ENCODE measurements at regions not wholly inside any gene's neighbourhood (a gene's known extent, or its start where the extent isn't known, plus 50 kb on each side); places are given as distances from the start of the nearest gene placed in this dataset.
"Not testable (repeated sequence)": the region's sequence is repeated elsewhere in the genome, so short reads cannot be mapped to it uniquely, and the experiment has no call there.

DNA sequence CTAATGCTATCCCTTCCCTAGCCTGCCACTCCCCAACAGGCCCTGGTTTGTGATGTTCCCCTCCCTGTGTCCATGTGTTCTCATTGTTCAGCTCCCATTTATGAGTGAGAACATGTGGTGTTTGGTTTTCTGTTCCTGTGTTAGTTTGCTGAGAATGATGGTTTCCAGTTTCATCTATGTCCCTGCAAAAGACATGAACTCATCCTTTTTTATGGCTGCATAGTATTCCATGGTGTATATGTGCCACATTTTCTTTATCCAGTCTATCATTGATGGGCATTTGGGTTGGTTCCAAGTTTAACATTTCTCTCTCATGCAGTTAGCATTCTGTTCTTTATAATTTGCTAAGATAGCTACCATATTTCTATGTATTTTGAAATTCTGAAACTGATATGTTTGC lies 287.0 kb downstream of the KIF20B start:
- not testable (repeated sequence) for H3K9me3 ChIP-seq (ENCODE audit: control insufficient read depth, low read length); H3K36me3 ChIP-seq (ENCODE audit: control insufficient read depth, insufficient read depth, low read length); DNase-seq; H3K27ac ChIP-seq (ENCODE audit: insufficient read depth, low read length, poor library complexity, severe bottlenecking); H3K4me3 ChIP-seq (ENCODE audit: insufficient read depth, low read depth, low read length, poor library complexity, severe bottlenecking); H3K27me3 ChIP-seq (replicated peaks; ENCODE audit: control insufficient read depth, insufficient read depth, low read length, poor library complexity, severe bottlenecking); H3K4me1 ChIP-seq (ENCODE audit: control insufficient read depth, insufficient read depth, low read length, poor library complexity, severe bottlenecking)

DNA sequence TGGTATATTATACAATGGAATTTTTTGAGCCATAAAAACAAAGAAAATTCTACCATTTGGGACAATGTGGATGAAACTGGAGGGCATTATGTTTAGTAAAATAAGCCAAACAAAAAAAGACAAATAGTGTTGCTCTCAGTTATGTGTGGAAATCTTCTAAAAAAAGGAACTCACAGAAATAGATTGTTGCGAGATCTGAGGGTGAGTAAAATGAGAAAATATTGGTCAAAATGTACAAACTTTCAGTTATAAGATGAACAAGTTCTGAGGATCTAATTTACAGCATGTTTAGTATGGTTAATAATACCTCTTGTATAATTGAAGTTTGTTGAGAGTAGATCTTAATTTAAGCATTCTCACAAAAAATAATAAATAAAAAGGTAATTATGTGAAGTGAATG lies 291.2 kb downstream of the KIF20B start:
- no peak for DNase-seq
- Histone ChIP-seq H3K4me1 (ENCODE audit: control insufficient read depth, insufficient read depth, low read length, poor library complexity, severe bottlenecking) (no peaks in the 10 kb centered on the region), H3K4me3 (ENCODE audit: insufficient read depth, low read depth, low read length, poor library complexity, severe bottlenecking) (no peak overlapping the region), H3K9me3 (ENCODE audit: control insufficient read depth, low read length) (no peaks in the 10 kb centered on the region), H3K36me3 (ENCODE audit: control insufficient read depth, insufficient read depth, low read length) (no peaks in the 10 kb centered on the region), H3K27ac (ENCODE audit: insufficient read depth, low read length, poor library complexity, severe bottlenecking) (no peak overlapping the region), H3K27me3 (replicated peaks; ENCODE audit: control insufficient read depth, insufficient read depth, low read length, poor library complexity, severe bottlenecking) (no peaks in the 10 kb centered on the region)

GRCh38 chr10:90007226-90007625 lies 305.8 kb downstream of the KIF20B start:
- Histone ChIP-seq H3K4me1 (ENCODE audit: control insufficient read depth, insufficient read depth, low read length, poor library complexity, severe bottlenecking) (no peaks in the 10 kb centered on the region), H3K27ac (ENCODE audit: insufficient read depth, low read length, poor library complexity, severe bottlenecking) (no peak overlapping the region), H3K27me3 (replicated peaks; ENCODE audit: control insufficient read depth, insufficient read depth, low read length, poor library complexity, severe bottlenecking) (no peaks in the 10 kb centered on the region), H3K36me3 (ENCODE audit: control insufficient read depth, insufficient read depth, low read length) (no peaks in the 10 kb centered on the region), H3K9me3 (ENCODE audit: control insufficient read depth, low read length) (no peaks in the 10 kb centered on the region), H3K4me3 (ENCODE audit: insufficient read depth, low read depth, low read length, poor library complexity, severe bottlenecking) (no peak overlapping the region)
- no peak for DNase-seq

DNA sequence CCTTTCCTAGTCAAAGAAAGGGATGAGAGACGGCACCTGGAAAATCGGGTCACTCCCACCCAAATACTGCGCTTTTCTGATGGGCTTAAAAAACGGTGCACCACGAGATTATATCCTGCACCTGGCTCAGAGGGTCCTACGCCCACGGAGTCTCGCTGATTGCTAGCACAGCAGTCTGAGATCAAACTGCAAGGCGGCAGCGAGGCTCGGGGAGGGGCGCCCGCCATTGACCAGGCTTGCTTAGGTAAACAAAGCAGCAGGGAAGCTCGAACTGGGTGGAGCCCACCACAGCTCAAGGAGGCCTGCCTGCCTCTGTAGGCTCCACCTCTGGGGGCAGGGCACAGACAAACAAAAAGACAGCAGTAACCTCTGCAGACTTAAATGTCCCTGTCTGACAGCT lies 309.9 kb downstream of the KIF20B start:
- H3K27ac ChIP-seq (ENCODE audit: insufficient read depth, low read length, poor library complexity, severe bottlenecking); H3K4me3 ChIP-seq (ENCODE audit: insufficient read depth, low read depth, low read length, poor library complexity, severe bottlenecking); H3K4me1 ChIP-seq (ENCODE audit: control insufficient read depth, insufficient read depth, low read length, poor library complexity, severe bottlenecking); DNase-seq; H3K36me3 ChIP-seq (ENCODE audit: control insufficient read depth, insufficient read depth, low read length); H3K9me3 ChIP-seq (ENCODE audit: control insufficient read depth, low read length); H3K27me3 ChIP-seq (replicated peaks; ENCODE audit: control insufficient read depth, insufficient read depth, low read length, poor library complexity, severe bottlenecking): not testable (repeated sequence)

GRCh38 chr10:90018819-90019218 lies 317.4 kb downstream of the KIF20B start:
- no peaks in the 10 kb centered on the region for H3K9me3 ChIP-seq (ENCODE audit: control insufficient read depth, low read length)
- no peak overlapping the region for H3K4me3 ChIP-seq (ENCODE audit: insufficient read depth, low read depth, low read length, poor library complexity, severe bottlenecking)
- no peaks in the 10 kb centered on the region for H3K36me3 ChIP-seq (ENCODE audit: control insufficient read depth, insufficient read depth, low read length)
- DNase-seq: no peak
- no peaks in the 10 kb centered on the region for H3K27me3 ChIP-seq (replicated peaks; ENCODE audit: control insufficient read depth, insufficient read depth, low read length, poor library complexity, severe bottlenecking)
- H3K4me1 ChIP-seq (ENCODE audit: control insufficient read depth, insufficient read depth, low read length, poor library complexity, severe bottlenecking): no peaks in the 10 kb centered on the region
- no peak overlapping the region for H3K27ac ChIP-seq (ENCODE audit: insufficient read depth, low read length, poor library complexity, severe bottlenecking)

- H3K27ac ChIP-seq (ENCODE audit: insufficient read depth, low read length, poor library complexity, severe bottlenecking): no peak overlapping the region
- no peak overlapping the region for H3K4me3 ChIP-seq (ENCODE audit: insufficient read depth, low read depth, low read length, poor library complexity, severe bottlenecking)
- H3K9me3 ChIP-seq (ENCODE audit: control insufficient read depth, low read length): no peaks in the 10 kb centered on the region
- H3K36me3 ChIP-seq (ENCODE audit: control insufficient read depth, insufficient read depth, low read length): no peaks in the 10 kb centered on the region
- no peaks in the 10 kb centered on the region for H3K27me3 ChIP-seq (replicated peaks; ENCODE audit: control insufficient read depth, insufficient read depth, low read length, poor library complexity, severe bottlenecking)
- DNase-seq: no peak
- H3K4me1 ChIP-seq (ENCODE audit: control insufficient read depth, insufficient read depth, low read length, poor library complexity, severe bottlenecking): no peaks in the 10 kb centered on the region
Measured at GRCh38 chr10:90020506-90020905, 319.1 kb downstream of the KIF20B start.

DNA sequence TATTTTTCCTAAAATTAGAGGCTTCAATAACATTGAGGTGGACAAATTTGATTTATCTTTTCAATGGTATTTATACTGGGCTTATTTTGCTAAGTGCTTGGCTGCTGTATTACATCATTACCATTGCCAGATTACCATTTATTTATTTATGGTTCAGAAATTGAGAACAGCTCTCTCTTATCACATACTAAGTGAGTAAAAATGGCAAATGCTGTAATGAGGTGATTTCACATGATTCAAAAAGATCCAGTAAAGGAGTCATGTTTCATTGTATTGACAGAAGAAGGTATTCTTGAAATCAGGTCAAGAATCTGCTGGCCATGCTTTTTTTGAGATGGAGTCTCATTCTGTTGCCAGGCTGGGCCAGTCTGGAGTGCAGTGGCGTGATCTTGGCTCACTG lies 322.6 kb downstream of the KIF20B start:
- no peak overlapping the region for H3K27ac ChIP-seq (ENCODE audit: insufficient read depth, low read length, poor library complexity, severe bottlenecking)
- no peaks in the 10 kb centered on the region for H3K36me3 ChIP-seq (ENCODE audit: control insufficient read depth, insufficient read depth, low read length)
- DNase-seq: no peak
- H3K4me3 ChIP-seq (ENCODE audit: insufficient read depth, low read depth, low read length, poor library complexity, severe bottlenecking): no peak overlapping the region
- H3K4me1 ChIP-seq (ENCODE audit: control insufficient read depth, insufficient read depth, low read length, poor library complexity, severe bottlenecking): no peaks in the 10 kb centered on the region
- H3K9me3 ChIP-seq (ENCODE audit: control insufficient read depth, low read length): no peaks in the 10 kb centered on the region
- H3K27me3 ChIP-seq (replicated peaks; ENCODE audit: control insufficient read depth, insufficient read depth, low read length, poor library complexity, severe bottlenecking): no peaks in the 10 kb centered on the region

GRCh38 chr10:90028312-90028711 lies 326.9 kb downstream of the KIF20B start:
- Histone ChIP-seq H3K27ac (ENCODE audit: insufficient read depth, low read length, poor library complexity, severe bottlenecking) (no peak overlapping the region), H3K4me3 (ENCODE audit: insufficient read depth, low read depth, low read length, poor library complexity, severe bottlenecking) (no peak overlapping the region), H3K9me3 (ENCODE audit: control insufficient read depth, low read length) (no peaks in the 10 kb centered on the region), H3K4me1 (ENCODE audit: control insufficient read depth, insufficient read depth, low read length, poor library complexity, severe bottlenecking) (no peaks in the 10 kb centered on the region), H3K27me3 (replicated peaks; ENCODE audit: control insufficient read depth, insufficient read depth, low read length, poor library complexity, severe bottlenecking) (no peaks in the 10 kb centered on the region), H3K36me3 (ENCODE audit: control insufficient read depth, insufficient read depth, low read length) (no peaks in the 10 kb centered on the region)
- no peak for DNase-seq

GRCh38 chr10:90031776-90032175 lies 330.4 kb downstream of the KIF20B start:
- H3K9me3 ChIP-seq (ENCODE audit: control insufficient read depth, low read length): no peaks in the 10 kb centered on the region
- H3K27me3 ChIP-seq (replicated peaks; ENCODE audit: control insufficient read depth, insufficient read depth, low read length, poor library complexity, severe bottlenecking): no peaks in the 10 kb centered on the region
- no peaks in the 10 kb centered on the region for H3K36me3 ChIP-seq (ENCODE audit: control insufficient read depth, insufficient read depth, low read length)
- H3K4me1 ChIP-seq (ENCODE audit: control insufficient read depth, insufficient read depth, low read length, poor library complexity, severe bottlenecking): no peaks in the 10 kb centered on the region
- no peak overlapping the region for H3K27ac ChIP-seq (ENCODE audit: insufficient read depth, low read length, poor library complexity, severe bottlenecking)
- H3K4me3 ChIP-seq (ENCODE audit: insufficient read depth, low read depth, low read length, poor library complexity, severe bottlenecking): no peak overlapping the region
- no peak for DNase-seq

- Histone ChIP-seq H3K4me3 (ENCODE audit: insufficient read depth, low read depth, low read length, poor library complexity, severe bottlenecking) (no peak overlapping the region), H3K4me1 (ENCODE audit: control insufficient read depth, insufficient read depth, low read length, poor library complexity, severe bottlenecking) (no peaks in the 10 kb centered on the region), H3K27me3 (replicated peaks; ENCODE audit: control insufficient read depth, insufficient read depth, low read length, poor library complexity, severe bottlenecking) (no peaks in the 10 kb centered on the region), H3K36me3 (ENCODE audit: control insufficient read depth, insufficient read depth, low read length) (no peaks in the 10 kb centered on the region), H3K9me3 (ENCODE audit: control insufficient read depth, low read length) (no peaks in the 10 kb centered on the region), H3K27ac (ENCODE audit: insufficient read depth, low read length, poor library complexity, severe bottlenecking) (no peak overlapping the region)
- no peak for DNase-seq
Measured at GRCh38 chr10:90032519-90032918, 331.1 kb downstream of the KIF20B start.

DNA sequence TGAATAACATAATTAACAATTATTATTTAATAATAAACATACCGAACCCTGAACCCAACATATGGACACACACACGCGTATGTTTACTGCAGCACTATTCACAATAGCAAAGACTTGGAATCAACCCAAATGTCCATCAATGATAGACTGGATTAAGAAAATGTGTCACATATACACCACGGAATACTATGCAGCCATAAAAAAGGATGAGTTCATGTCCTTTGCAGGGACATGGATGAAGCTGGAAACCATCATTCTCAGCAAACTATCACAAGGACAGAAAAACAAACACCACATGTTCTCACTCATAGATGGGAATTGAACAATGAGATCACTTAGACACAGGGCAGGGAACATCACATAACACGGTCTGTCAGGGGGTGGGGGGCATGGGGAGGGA lies 333.5 kb downstream of the KIF20B start:
- H3K9me3 ChIP-seq (ENCODE audit: control insufficient read depth, low read length); H3K4me3 ChIP-seq (ENCODE audit: insufficient read depth, low read depth, low read length, poor library complexity, severe bottlenecking); H3K27me3 ChIP-seq (replicated peaks; ENCODE audit: control insufficient read depth, insufficient read depth, low read length, poor library complexity, severe bottlenecking); H3K36me3 ChIP-seq (ENCODE audit: control insufficient read depth, insufficient read depth, low read length); H3K27ac ChIP-seq (ENCODE audit: insufficient read depth, low read length, poor library complexity, severe bottlenecking); DNase-seq; H3K4me1 ChIP-seq (ENCODE audit: control insufficient read depth, insufficient read depth, low read length, poor library complexity, severe bottlenecking): not testable (repeated sequence)

Measured in effector memory CD4-positive, alpha-beta T cell (primary cell).